GM19238 (cell line): ENCODE measurements at regions not wholly inside any gene's neighbourhood (a gene's known extent, or its start where the extent isn't known, plus 50 kb on each side); places are given as distances from the start of the nearest gene placed in this dataset.

Experiments used
- DNase-seq: peaks from one replicate; pipeline ENCODE4 v3.0.0; 2011; ENCODE audit warnings: low spot score; ENCODE audit not compliant: insufficient read length

DNA sequence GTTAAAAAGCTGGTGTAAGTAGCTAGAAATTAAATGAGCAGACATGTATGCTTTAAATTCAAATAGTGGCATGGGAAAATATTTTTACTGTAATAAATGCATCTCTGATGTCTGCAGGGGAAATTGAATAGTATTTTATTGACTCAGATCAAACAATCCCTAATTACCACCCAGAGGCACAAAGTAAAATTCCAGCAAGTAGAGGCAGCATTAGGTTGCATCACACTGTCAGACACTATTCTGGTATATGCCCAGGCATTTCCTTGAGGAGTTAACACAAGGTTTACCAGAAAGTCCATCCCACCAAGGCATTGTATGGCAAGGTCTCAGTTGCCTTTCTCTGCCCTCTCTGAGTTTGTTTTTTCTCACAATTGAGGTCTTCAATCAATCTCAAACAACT is 201.6 kb upstream of the KITLG start:
- DNase-seq: no peak

DNA sequence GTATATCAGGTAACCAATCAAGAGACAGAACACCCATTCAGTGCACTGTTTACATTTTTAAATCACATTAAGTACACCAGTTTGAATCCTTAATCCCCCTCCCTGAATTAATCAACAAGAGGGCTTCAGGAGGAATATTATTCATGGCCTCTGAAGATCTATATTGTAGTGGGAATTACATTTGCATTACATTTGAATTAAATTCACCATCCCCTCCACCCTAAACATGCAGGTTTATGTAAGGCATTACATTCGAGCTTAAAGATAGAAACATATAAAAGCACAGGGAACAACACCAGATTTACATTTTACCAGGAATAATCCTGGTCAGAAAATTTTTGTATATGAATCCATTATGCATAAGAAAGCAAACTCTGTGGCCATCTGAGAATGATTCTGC is 197.8 kb upstream of the KITLG start:
- no peak for DNase-seq

DNA sequence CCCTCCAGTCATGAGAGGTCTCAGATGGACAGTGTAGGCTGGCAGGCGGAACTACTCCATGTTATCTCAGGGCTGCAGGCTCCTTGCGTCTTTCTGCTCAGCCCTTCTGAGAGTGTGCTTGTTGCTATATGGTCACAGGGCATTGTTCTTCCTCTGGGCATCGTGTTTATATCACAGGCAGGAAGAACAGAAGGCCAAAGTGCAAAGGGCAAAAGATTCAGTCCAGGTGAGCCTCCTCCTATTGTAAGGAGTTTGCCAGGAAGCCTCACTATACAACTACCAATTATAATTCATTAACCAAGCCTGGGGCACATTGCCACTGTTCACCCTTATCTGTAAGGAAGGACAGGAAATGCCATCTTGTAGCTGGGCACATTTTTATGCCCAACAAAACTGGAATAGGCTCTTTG is 195.5 kb upstream of the KITLG start:
- DNase-seq: no peak

DNA sequence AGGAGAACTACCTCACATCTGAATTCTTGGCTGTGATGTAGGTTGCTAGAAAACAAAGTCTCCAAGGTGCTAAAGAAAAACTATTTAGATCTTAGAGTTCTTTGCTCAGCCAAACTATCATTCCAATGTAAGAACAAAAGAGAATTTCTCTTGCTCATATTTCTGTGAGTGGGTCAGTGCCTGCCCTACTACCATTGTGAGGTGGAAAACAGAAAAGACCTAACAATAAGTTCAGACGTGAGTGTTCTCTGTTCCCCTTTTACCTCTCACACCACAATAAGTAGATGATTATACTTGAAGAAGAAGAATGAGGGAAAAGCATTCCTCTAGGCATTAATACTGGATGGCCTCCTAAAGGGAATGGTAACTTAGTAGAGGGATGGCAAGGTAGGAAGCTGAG is 187.4 kb upstream of the KITLG start:
- no peak for DNase-seq

DNA sequence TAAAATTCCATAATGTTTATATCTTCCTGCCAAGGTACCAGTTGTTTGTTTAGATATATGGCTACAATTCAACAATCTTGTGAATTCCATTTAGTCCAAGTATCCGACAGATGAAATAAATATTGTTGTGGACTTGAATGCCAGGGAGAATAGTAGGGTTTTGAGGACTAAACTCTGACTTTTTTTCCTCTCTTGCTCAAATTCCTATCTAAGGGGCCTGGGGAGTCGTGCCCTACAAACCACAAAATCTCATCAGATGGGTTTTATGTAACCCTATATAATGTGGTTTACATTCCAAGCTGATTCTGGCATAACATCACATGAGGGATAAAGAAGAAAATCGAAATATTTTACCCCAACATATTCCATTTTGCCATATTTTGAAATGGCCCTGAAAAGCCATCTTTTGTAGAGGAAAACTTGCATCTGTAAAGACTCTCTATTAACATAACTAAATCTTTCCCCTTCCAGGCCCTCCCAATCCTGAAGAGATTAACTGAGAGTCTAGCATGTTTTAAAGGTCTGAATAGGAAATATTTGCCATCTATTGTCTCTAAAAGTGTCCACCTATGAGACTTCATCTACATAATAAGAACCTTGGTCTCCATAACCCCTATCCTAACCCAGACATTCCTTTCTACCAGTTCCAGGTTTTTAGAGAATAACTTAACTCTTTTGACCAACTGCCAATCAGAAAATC is 184.7 kb upstream of the KITLG start:
- no peak for DNase-seq

DNA sequence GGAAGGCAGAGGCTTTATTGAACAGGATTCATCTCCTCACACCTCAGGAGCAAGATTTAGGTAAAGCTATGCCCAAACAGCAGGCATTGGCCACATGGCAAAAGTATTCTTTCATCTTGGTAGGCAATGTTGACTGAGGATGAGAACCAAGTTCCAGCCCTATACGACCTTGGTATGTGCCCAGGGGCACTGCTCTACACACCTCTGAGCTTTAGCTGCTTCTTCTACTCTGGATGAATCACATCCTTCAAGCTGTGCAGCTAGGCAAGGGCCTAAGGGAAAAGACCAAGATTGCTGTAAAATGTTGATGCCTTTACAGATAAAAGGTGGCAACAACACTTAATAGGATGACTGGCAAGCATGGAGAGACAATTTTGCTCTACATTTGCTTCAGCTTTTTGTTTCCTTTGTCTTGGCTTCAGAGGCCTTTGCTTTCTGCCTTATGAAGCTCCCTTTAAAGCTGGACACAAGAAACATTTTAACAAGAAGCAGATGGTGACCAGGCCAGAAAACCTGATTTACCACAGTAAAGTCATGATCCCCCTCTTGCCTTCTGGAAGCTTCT is 183.3 kb upstream of the KITLG start:
- no peak for DNase-seq

DNA sequence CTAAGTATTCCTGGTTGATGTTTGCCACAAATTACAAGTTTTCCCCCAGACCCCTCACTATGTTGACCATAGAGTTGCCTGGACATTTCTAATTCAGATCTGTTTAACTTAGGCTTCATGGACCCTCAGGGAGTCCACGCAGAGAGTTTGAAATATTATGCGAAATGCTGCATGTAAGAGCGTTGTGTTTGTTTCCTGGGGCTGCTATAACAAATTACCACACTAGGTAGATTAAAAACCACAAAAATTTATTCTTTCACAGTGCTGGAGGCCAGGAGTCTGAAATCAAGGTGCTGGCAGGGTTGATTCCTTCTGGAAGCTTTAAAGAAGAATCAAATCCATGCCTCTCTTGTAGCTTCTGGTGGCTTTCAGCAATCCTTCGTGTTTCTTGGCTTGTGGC is 177.9 kb upstream of the KITLG start:
- DNase-seq: no peak

DNA sequence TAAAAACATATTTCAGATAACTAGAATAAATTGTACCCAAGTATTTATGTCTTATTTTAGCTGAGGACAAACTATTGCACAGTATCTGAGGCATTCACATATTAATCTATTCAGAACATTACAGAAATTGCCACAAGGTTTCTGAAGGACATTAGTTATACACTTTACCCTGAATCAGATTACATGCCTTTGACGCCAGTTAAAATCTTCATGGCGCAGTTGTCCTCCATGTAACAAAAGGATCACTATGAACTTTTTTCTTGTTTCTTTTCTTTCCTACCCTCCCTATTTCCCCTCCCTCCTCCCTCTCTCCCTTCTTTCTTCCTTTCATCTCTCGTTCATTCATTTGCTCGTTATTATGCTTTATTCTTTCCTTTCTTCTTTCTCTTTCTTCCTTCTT is 176.6 kb upstream of the KITLG start:
- no peak for DNase-seq

DNA sequence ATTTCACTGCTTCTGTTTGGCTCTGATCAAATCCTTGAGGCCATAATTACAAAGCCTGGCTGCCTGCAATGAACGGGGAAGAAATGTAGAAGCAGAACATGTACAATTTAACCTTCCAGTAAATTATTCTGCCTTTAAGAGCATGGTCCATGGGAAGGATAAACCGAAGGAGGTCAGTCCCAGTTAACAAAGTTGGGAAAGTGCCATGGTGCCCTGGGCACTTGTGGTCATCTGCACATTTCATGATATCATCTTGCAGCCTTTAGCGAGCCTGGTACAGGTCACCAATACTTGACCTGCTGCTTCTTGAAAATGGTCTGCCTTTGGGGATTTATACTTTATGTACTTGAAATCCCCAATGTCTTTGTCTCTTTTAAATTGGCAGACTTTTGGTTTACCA is 175.9 kb upstream of the KITLG start:
- DNase-seq: no peak

DNA sequence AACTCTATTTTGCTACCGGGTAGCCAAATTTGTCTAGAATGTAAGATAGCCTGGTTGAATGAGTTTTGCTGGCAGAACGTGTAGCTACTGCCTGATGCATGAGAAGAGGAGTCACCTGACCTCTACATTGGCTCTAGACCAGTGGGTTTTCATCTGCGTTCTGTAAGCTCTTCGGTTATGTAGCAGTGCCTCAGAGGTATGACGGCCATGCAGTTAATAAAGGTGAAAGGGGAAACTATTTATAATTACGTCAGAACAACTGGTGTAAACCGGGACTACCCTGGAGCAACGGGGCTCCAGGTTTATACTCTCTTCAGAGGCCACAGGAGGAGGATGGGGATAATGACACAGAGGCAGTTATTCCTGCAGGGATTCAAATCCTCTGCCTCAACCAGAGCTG is 173.4 kb upstream of the KITLG start:
- DNase-seq: no peak

DNA sequence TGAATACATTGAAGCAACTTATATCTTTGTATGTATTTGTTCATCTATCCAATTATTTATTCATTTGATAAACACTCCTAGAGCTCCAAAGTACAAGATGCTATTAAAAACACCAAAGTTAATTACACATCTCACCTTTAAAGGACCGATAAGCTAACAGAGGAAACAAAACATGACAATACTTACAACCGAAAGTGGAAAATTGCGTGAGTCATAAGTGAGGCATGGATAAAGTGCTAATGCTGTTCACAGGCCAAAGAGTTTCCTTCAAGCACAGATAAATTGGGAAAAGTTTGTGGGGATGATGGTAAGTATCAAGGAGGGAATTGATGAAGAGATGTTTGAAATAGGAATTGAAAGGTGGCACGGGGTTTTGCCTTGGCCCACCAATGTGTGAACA is 172.8 kb upstream of the KITLG start:
- no peak for DNase-seq

DNA sequence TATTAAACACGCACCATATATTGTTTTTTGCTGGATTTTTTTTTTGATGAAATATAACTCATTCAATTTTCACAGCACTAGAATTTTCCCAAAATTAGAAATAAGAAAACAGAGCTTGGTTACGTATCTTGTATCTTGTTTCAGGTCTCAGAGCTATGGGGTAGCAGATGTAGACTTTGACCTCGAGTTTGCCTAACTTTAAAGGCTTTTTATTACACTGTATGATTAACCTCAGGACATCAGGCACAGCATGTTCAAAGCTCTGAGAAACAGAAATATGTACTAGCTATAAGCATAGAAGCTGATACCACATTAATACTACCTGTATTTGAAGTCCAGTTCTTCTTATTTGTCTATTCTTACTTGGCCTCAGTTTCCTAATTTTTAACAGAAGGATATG is 171.9 kb upstream of the KITLG start:
- DNase-seq: no peak

DNA sequence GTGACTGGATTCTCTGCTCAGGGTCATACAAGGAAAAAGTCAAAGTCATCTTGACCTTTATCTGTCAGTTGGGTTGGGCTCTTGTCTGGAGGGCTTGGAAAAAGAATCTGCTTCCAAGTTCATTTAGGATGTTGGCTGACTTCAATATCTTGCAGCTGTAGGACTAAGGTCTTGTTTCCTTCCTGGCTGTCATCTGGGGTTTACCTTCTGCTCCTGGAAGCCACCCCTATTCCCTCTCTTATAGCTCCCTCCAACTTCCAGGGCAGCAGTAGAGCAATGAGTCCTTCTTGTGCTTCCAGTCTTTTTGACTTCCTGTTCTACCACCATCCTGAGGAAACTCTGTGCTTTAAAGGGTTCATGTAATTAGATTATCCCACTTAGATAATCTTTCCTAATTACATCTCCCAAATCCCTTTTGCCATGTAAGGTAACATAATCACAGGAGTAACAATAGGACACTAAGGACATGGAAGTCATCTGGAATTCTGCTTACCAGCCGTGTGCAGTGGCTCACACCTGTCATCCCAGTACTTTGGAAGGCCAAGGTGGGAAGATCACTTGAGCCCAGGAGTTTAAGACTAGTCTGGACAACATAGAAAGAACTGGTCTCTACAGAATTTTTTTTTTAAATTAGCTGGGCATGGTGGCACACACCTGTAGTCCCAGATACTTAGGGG is 170.7 kb upstream of the KITLG start:
- no peak for DNase-seq

DNA sequence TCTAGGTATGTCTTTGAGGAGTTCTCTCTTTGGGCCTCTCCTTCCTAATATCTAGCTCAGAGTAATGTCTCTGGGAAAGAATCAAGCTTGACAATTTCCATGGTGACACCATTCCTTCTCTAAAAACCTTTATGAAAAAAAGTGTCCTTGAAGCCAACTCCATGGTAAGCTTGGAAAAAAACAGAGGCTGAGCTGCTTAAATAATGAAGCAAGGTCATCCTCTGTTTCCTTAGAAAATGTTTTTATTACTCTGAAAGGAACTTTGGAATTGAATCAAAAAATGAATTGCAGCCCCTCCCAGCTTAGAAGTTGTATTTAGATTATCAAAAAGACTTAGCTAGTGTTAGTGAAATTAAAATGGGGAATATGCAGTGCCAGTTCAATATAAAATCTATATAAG is 166.1 kb upstream of the KITLG start:
- DNase-seq: no peak

DNA sequence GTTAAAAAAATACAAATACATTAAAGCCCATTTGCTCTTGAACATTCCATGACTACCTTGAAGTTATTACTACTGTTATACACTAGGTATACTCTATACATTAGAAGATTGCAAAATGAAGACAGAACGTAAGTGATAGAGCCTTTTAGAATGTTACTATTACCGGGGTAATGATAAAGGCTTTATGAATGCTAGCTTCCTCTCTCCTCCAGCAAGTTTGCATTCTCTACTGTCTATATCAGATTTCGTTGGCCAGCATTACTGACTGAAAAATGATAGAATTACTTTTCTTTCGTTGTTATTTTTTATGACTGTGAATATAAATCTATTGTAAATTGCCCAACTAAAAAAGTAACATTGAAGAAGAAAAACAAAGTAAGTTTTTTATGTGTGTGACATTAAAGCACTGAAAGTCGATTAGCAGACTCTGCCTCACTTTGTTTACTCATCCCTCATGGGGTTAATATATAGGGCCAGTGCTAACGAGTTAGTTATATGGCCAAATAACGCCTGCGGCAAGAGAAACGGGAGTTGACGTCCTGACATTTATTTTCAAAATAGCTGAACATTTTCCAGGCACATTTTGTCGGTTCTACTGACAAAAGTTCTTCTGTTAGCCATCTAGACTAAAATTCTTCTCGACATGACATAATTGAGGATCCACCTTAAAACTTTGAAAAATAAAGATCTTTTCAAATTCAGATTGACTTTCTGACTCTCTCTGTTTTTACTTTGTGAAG is 163.8 kb upstream of the KITLG start:
- DNase-seq: no peak

DNA sequence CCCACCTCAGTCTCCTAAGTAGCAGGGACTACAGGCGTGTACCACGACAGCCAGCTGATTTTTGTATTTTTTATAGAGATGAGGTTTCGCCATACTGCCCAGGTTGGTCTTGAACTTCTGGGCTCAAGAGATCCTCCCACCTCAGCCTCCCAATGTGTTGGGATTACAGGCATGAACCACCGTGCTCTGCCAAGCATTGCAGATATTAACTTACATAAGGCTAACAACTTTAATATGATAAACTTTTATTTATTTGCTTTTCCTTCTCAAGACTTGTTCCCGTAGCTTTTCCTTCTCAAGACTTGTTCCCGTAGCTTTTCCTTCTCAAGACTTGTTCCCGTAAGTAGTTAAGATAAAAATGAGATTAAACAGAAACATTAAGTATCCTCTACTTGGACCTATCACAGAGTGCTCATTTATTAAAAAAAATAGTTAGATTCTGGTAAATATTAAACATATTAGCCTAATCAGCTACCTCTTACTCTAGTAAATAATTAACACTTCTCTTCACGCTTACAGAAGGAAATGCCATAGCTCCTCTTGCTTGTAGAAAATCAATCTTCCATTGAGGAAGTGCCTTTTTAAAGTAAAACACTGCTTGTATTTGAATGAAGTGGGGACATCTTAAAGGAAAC is 157.7 kb upstream of the KITLG start:
- DNase-seq: no peak

DNA sequence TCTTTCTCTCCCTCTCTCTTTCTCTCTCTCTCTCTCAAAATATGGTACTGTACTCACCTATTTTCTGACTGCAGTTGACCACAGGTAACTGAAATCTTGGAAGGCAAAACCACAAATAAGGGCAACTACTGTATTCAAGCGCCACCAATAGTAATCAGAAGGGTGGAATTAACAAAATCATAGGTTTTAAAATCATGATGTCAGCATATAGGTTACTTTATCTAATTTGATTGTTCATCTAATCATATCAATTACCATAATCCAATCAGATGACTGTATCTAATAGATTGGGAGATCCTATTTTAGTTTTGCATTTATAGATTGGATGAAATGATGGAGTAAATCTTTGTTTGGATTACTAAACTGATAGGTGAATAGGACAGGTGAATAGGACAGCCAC is 155.8 kb upstream of the KITLG start:
- DNase-seq: no peak

DNA sequence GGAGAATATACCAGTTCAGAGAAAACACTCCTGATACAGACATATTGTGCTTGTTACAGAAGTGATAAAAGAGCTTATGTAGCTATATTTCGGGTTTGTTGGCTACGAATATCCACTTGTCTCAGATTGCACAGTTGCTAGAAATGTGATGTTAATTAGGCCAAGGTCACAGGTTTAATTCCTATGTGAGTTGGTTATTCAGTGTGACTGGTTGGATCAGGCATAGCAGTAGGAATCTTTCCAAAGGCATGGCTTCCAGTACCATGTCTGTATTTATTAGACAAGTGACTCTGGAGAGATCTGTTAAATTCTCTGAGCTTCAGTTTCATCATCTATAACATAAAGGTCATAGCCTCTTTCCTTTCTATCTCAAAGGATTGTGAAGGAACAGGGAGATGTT is 152.7 kb upstream of the KITLG start:
- DNase-seq: no peak

DNA sequence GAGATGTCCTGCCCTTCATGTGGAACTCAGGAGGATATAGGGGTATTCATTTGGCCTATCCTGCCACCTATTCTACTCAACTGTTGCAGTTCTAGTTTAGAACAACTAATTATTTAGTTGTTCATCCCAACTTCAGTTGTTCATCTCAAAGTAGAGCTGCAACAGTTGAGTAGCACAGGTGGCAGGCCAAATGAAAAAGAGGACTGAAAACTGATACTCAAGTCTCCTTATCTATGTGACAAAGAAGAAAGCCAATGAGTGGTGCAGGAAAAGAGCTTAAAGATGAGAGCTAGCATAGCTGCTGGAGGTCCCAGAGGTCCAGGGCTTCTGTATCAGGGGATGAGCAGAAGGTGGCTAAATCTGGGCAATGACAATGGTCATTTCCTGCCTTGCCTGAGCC is 148.9 kb upstream of the KITLG start:
- DNase-seq: no peak

DNA sequence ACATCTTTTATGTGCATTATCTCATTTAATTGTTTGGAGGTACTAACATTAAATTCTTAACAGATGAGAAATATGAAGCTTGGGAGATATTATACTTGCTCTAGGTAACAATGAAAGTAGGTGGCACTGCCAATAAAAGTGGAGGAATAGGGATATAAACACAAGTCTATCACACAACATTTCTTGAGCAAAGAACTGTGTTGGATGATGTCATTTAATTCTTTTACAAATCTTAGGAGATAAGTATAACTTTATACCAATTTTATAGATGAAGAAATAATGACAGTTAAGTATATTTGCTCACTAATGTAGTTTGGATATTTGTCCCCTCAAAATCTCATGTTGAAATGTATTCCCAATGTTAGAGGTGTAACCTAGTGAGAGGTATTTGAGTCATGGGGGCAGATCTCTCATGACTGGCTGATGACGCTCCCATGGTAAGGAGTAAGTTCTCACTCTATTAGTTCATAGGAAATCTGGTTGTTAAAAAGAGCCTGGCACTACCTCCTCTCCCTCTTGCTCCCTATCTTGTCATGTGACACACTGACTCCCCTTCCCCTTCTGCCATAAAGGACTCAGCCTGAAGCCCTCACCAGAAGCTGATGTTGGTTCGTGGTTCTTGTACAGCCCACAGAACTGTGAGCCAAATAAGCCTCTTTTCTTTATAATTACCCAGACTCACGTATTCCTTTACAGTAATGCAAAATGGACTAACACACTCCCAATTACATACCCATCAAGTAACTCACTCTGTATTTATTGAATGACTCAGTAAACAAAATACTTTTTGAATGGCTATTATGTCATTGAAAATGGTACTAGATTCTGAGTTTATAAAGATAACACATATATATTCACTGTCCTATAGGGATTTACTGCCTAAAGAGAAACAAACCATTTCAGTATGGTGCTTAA is 146.8 kb upstream of the KITLG start:
- no peak for DNase-seq

DNA sequence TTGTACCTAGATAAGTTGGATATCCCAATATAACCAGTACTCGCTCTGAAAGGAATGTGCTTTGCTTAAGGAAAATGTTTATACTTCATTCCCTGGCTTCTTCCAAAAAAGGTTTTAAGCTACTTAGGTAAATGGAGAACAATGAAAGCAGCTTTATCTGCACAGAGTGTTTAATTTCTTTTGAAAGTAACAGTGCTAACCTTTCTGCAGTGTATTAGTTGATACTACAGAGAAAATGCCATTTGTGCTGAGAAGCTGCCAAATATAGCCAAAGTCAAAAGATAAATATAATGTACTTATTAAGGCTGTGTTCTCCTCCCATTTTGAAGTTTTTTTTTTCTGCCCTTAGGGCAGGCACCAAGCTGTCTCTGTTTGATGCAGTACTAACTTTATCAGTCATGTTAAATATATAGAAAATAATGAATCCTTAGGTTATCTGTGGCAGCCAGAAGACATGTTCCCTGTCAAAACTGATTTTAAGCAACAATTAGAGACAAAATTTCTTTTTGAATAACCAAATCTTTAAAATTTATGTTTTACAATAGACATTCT is 145.4 kb upstream of the KITLG start:
- DNase-seq: no peak
